ENCODE measurements at regions not wholly inside any gene's neighbourhood (a gene's known extent, or its start where the extent isn't known, plus 50 kb on each side); places are given as distances from the start of the nearest gene placed in this dataset.

- TF ChIP-seq EZH2 (IDR thresholded peaks at IDR 0.05; ENCODE audit: insufficient read depth, low read length), result no peak
- TF ChIP-seq CTCF (IDR thresholded peaks at IDR 0.05; ENCODE audit: insufficient read depth, low read depth, low read length), result no peak
- Histone ChIP-seq H3K79me2 (ENCODE audit: insufficient read depth, low read length) (no peaks in the 10 kb centered on the region), H3K4me2 (ENCODE audit: low read length) (peak overlapping the region; percentile 49), H3K9me3 (ENCODE audit: insufficient read depth, low read depth, low read length) (no peaks in the 10 kb centered on the region), H3K27ac (ENCODE audit: low read depth, low read length) (no peak overlapping the region), H2AFZ (ENCODE audit: low read depth, low read length) (no peak overlapping the region), H3K9ac (ENCODE audit: low read length) (no peak overlapping the region), H3K36me3 (ENCODE audit: insufficient read depth, low read length) (no peaks in the 10 kb centered on the region), H3K27me3 (ENCODE audit: insufficient read depth, low read length) (no peaks in the 10 kb centered on the region), H3K4me3 (ENCODE audit: insufficient read depth, low read depth, low read length) (no peak overlapping the region), H3K4me1 (ENCODE audit: insufficient read depth, low read length) (no peaks in the 10 kb centered on the region), H4K20me1 (ENCODE audit: insufficient read depth, low read length) (peaks cover 3% of the 10 kb centered on the region)
- DNase-seq (ENCODE audit: low read depth) (peak; percentile 73), FAIRE-seq (peak; percentile 13)
- Mint-ChIP-seq H3K36me3 (ENCODE audit: low read depth, unreplicated experiment) (peaks cover 9% of the 10 kb centered on the region), H3K27ac (ENCODE audit: unreplicated experiment) (peak overlapping the region; percentile 6), H3K9me3 (ENCODE audit: unreplicated experiment) (peaks cover 2% of the 10 kb centered on the region), H3K27me3 (ENCODE audit: low read depth, unreplicated experiment) (no peaks in the 10 kb centered on the region), H3K4me3 (ENCODE audit: unreplicated experiment) (no peak overlapping the region), H3K4me1 (ENCODE audit: low read depth, unreplicated experiment) (peaks cover 20% of the 10 kb centered on the region)
These were observed 58.7 kb upstream of the APOBEC4 start for GRCh38 chr1:183711741-183712361.

GRCh38 chr1:183711165-183711682, 58.1 kb upstream of the APOBEC4 start:
- Mint-ChIP-seq H3K4me1 (ENCODE audit: low read depth, unreplicated experiment) (peaks cover 16% of the 10 kb centered on the region), H3K9me3 (ENCODE audit: unreplicated experiment) (peaks cover 2% of the 10 kb centered on the region), H3K4me3 (ENCODE audit: unreplicated experiment) (no peak overlapping the region), H3K27ac (ENCODE audit: unreplicated experiment) (no peak overlapping the region), H3K27me3 (ENCODE audit: low read depth, unreplicated experiment) (no peaks in the 10 kb centered on the region), H3K36me3 (ENCODE audit: low read depth, unreplicated experiment) (peaks cover 9% of the 10 kb centered on the region)
- no peak overlapping the region for H2AFZ ChIP-seq (ENCODE audit: low read depth, low read length)
- FAIRE-seq (no peak), DNase-seq (ENCODE audit: low read depth) (no peak)
- H3K9me3 ChIP-seq (ENCODE audit: insufficient read depth, low read depth, low read length), result no peaks in the 10 kb centered on the region
- no peaks in the 10 kb centered on the region for H3K27me3 ChIP-seq (ENCODE audit: insufficient read depth, low read length)
- TF ChIP-seq CTCF (IDR thresholded peaks at IDR 0.05; ENCODE audit: insufficient read depth, low read depth, low read length), result no peak
- no peak for TF ChIP-seq EZH2 (IDR thresholded peaks at IDR 0.05; ENCODE audit: insufficient read depth, low read length)
- H3K27ac ChIP-seq (ENCODE audit: low read depth, low read length), result no peak overlapping the region
- H3K4me2 ChIP-seq (ENCODE audit: low read length), result no peak overlapping the region
- no peak overlapping the region for H3K4me3 ChIP-seq (ENCODE audit: insufficient read depth, low read depth, low read length)
- H3K9ac ChIP-seq (ENCODE audit: low read length), result no peak overlapping the region
- no peaks in the 10 kb centered on the region for H3K79me2 ChIP-seq (ENCODE audit: insufficient read depth, low read length)
- peaks cover 3% of the 10 kb centered on the region for H4K20me1 ChIP-seq (ENCODE audit: insufficient read depth, low read length)
- H3K36me3 ChIP-seq (ENCODE audit: insufficient read depth, low read length), result no peaks in the 10 kb centered on the region
- no peaks in the 10 kb centered on the region for H3K4me1 ChIP-seq (ENCODE audit: insufficient read depth, low read length)

GRCh38 chr1:183710734-183711133, 57.6 kb upstream of the APOBEC4 start:
- TF ChIP-seq EZH2 (IDR thresholded peaks at IDR 0.05; ENCODE audit: insufficient read depth, low read length) (no peak), CTCF (IDR thresholded peaks at IDR 0.05; ENCODE audit: insufficient read depth, low read depth, low read length) (no peak)
- peaks cover 9% of the 10 kb centered on the region for H3K36me3 Mint-ChIP-seq (ENCODE audit: low read depth, unreplicated experiment)
- H3K9ac ChIP-seq (ENCODE audit: low read length), result no peak overlapping the region
- H3K27me3 Mint-ChIP-seq (ENCODE audit: low read depth, unreplicated experiment), result no peaks in the 10 kb centered on the region
- no peak overlapping the region for H3K27ac ChIP-seq (ENCODE audit: low read depth, low read length)
- no peaks in the 10 kb centered on the region for H3K36me3 ChIP-seq (ENCODE audit: insufficient read depth, low read length)
- H3K4me3 Mint-ChIP-seq (ENCODE audit: unreplicated experiment), result no peak overlapping the region
- no peaks in the 10 kb centered on the region for H3K27me3 ChIP-seq (ENCODE audit: insufficient read depth, low read length)
- H3K9me3 Mint-ChIP-seq (ENCODE audit: unreplicated experiment), result peaks cover 2% of the 10 kb centered on the region
- no peak overlapping the region for H3K4me2 ChIP-seq (ENCODE audit: low read length)
- no peak overlapping the region for H2AFZ ChIP-seq (ENCODE audit: low read depth, low read length)
- no peaks in the 10 kb centered on the region for H3K4me1 ChIP-seq (ENCODE audit: insufficient read depth, low read length)
- no peaks in the 10 kb centered on the region for H3K9me3 ChIP-seq (ENCODE audit: insufficient read depth, low read depth, low read length)
- no peak for FAIRE-seq
- no peak for DNase-seq (ENCODE audit: low read depth)
- H3K4me1 Mint-ChIP-seq (ENCODE audit: low read depth, unreplicated experiment), result peaks cover 12% of the 10 kb centered on the region
- no peak overlapping the region for H3K27ac Mint-ChIP-seq (ENCODE audit: unreplicated experiment)
- H3K4me3 ChIP-seq (ENCODE audit: insufficient read depth, low read depth, low read length), result no peak overlapping the region
- no peaks in the 10 kb centered on the region for H3K79me2 ChIP-seq (ENCODE audit: insufficient read depth, low read length)
- H4K20me1 ChIP-seq (ENCODE audit: insufficient read depth, low read length), result peaks cover 3% of the 10 kb centered on the region
